PC-9 (cell line): ENCODE measurements at regions not wholly inside any gene's neighbourhood (a gene's known extent, or its start where the extent isn't known, plus 50 kb on each side); places are given as distances from the start of the nearest gene placed in this dataset.

Experiments used
- EZH2 ChIP-seq: fragments of 200-600 bp; sonication (generic); IDR thresholded peaks from 2 replicates; pipeline ENCODE4 v1.8.0; 2017; ENCODE audit warnings: antibody characterized with exemption, low read depth
- TF ChIP-seq, protein P1 (sequence below): fragments of 200-600 bp; sonication (generic); conservative IDR thresholded peaks from 2 replicates; pipeline ENCODE4 v1.6.1; 2017; ENCODE audit warnings: mixed run types, antibody characterized with exemption, mild to moderate bottlenecking, moderate library complexity

DNA sequence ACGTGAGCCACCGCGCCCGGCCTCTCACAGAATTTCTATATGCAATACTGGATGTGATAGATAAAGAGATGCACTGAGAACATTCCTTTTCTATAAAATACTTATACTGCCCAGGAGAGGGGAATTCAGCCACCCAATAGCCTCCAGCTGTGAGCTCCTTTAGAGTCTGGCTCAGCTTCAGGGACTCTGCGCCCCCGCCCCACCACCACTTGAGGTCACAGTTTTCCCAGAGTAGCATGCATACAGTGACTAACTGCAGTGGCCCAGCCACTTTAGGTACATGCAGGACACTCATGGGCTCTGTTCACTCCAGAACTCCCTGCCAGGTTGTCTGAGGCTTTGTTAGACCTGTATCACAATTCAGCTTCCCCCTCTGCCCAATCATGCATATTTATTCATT, 144.4 kb upstream of the TET2 start:
- TF ChIP-seq, protein P1, sequence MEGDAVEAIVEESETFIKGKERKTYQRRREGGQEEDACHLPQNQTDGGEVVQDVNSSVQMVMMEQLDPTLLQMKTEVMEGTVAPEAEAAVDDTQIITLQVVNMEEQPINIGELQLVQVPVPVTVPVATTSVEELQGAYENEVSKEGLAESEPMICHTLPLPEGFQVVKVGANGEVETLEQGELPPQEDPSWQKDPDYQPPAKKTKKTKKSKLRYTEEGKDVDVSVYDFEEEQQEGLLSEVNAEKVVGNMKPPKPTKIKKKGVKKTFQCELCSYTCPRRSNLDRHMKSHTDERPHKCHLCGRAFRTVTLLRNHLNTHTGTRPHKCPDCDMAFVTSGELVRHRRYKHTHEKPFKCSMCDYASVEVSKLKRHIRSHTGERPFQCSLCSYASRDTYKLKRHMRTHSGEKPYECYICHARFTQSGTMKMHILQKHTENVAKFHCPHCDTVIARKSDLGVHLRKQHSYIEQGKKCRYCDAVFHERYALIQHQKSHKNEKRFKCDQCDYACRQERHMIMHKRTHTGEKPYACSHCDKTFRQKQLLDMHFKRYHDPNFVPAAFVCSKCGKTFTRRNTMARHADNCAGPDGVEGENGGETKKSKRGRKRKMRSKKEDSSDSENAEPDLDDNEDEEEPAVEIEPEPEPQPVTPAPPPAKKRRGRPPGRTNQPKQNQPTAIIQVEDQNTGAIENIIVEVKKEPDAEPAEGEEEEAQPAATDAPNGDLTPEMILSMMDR, result no peak
- TF ChIP-seq EZH2, result no peak
